AG04450 (cell line): ENCODE measurements at regions not wholly inside any gene's neighbourhood (a gene's known extent, or its start where the extent isn't known, plus 50 kb on each side); places are given as distances from the start of the nearest gene placed in this dataset.

ENCODE experiments used
- CTCF ChIA-PET: fragments of 300-600, 350-600 bp; formaldehyde crosslinking; extraction: SDS; loops from one replicate; lab custom pipeline; 2022; ENCODE audit warnings: antibody characterized with exemption, inconsistent platforms; lab: Charles Lee
- POLR2A ChIA-PET: fragments of 350-600 bp; formaldehyde crosslinking; extraction: SDS; loops from one replicate; lab custom pipeline; 2021; ENCODE audit warnings: antibody characterized with exemption, inconsistent platforms; lab: Yijun Ruan, JAX
- DNase-seq: peaks from one replicate; pipeline ENCODE4 v3.0.0-alpha.2; 2011; ENCODE audit warnings: low read depth, low spot score
- H3K27ac ChIP-seq: one replicate; pipeline ENCODE4 v1.5.1; 2012; ENCODE audit warnings: low read depth, low read length, control low read depth
- H3K27me3 ChIP-seq: one replicate; pipeline ENCODE4 v1.6.0; 2012; ENCODE audit warnings: low read length; ENCODE audit not compliant: control insufficient read depth, insufficient read depth
- H3K4me3 ChIP-seq: 2 replicates; pipeline ENCODE4 v1.5.1; 2011; ENCODE audit warnings: mild to moderate bottlenecking, low read depth, low read length, control low read depth
- H3K9me3 ChIP-seq: 2 replicates; pipeline ENCODE4 v1.5.1; 2012; ENCODE audit warnings: low read length; ENCODE audit not compliant: control insufficient read depth, insufficient read depth
- TF ChIP-seq, protein P1 (sequence below): IDR thresholded peaks from 2 replicates; pipeline ENCODE4 v1.5.1; 2011; ENCODE audit warnings: low read depth, low read length, control low read depth, inconsistent platforms

DNA sequence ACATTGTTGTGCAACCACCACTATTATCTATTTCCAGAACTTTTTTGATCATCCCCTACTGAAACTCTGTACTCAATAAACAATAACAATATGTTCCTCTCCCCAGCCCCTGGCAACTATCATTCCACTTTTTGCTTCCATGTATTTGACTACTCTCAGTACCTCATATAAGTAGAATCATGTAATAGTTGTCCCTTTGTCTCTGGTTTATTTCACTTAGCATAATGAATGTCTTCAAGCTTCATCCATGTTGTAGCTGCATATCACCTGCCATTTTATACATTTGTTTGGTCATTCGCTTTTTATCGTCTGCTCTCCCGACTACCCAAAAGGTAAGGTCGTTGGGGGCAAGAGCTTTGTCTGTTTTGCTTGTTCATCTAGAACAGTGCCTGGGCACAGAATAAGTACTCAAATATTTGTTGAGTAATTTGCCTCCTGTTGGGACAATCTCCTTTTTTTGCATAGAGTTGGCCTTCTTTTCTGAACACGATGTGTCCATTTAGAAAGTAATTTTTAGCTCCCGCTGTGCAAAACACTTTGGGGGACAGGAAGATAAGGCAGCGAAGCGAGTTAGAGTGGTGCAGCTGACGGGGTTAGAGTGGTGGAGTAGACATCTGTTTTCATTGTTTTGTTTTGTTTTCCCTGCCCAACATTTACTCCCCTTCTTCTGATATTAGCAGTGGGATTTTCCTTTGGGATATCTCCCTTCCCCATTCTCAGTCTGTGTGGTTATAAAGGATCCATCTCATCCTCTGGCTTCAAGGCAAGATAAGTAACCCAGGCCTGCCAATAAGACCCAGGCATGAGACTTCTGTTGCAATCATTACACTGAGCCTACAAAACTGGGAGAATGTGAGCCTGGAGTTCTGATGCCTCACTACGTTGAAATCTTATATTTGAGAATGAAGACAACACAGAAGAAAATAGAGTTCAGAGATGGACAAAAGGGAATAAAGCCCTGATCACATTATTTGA is 83.4 kb upstream of the RNU6-1 start:
- TF ChIP-seq, protein P1, sequence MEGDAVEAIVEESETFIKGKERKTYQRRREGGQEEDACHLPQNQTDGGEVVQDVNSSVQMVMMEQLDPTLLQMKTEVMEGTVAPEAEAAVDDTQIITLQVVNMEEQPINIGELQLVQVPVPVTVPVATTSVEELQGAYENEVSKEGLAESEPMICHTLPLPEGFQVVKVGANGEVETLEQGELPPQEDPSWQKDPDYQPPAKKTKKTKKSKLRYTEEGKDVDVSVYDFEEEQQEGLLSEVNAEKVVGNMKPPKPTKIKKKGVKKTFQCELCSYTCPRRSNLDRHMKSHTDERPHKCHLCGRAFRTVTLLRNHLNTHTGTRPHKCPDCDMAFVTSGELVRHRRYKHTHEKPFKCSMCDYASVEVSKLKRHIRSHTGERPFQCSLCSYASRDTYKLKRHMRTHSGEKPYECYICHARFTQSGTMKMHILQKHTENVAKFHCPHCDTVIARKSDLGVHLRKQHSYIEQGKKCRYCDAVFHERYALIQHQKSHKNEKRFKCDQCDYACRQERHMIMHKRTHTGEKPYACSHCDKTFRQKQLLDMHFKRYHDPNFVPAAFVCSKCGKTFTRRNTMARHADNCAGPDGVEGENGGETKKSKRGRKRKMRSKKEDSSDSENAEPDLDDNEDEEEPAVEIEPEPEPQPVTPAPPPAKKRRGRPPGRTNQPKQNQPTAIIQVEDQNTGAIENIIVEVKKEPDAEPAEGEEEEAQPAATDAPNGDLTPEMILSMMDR, result no peak
- Histone ChIP-seq H3K4me3 (no peak overlapping the region), H3K27me3 (no peaks in the 10 kb centered on the region), H3K27ac (no peak overlapping the region), H3K9me3 (peaks cover 12% of the 10 kb centered on the region)
- no peak for DNase-seq
- ChIA-PET POLR2A (no interaction called here), CTCF (no interaction called here)

DNA sequence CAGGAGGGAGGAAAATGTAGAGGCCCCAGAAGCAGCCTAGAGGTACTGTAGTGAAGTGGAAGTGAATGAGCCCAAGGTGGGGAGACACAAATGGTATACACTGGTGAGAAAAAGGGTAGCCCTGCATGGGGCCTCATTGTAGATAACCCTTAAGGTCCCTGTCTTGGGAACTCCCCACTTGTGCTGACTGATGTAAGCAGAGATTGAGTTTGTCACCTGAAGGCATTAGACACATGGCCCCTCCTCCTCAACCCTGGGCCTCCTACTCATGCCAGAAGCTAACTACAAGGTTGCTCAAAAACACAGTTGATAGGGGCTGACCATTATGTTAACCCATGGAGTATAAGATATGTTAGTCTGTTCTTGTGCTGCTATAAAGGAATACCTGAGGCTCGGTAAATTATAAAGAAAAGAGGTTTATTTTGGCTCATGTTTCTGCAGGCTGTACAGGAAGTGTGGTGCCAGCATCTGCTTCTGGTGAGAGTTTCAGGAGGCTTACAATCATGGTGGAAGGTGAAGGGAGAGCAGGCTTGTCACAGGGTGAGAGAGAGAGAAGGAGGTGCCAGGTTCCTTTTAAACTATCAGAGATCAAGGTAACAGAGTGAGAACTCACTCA is 84.6 kb upstream of the RNU6-1 start:
- TF ChIP-seq, protein P1, result no peak
- POLR2A ChIA-PET, result no interaction called here
- CTCF ChIA-PET, result no interaction called here
- H3K4me3 ChIP-seq, result no peak overlapping the region
- no peak overlapping the region for H3K27ac ChIP-seq
- H3K9me3 ChIP-seq, result peaks cover 5% of the 10 kb centered on the region; the same call in 1 of the 2 replicates
- DNase-seq, result no peak
- no peaks in the 10 kb centered on the region for H3K27me3 ChIP-seq

DNA sequence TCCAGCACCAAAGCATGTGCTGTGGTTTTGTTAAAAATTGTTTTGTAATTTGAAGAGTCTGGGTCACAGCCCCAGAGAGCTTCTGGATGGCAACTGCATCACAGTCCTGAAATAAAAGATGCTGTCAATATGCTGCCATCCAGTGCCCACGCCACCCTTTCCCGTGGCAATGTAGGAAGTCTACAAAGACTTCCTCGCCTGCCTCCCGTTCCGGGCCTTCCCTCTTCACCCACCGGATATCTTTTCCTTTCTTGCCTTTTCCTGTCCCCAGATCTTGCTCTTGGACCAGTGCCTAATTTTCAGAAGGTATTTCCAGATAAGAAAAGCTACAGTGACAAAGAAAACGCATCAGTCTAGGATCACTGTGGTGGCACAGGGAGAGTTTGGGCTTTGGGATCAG is 85.3 kb upstream of the RNU6-1 start:
- POLR2A ChIA-PET, result no interaction called here
- H3K4me3 ChIP-seq, result no peak overlapping the region
- H3K9me3 ChIP-seq, result peaks cover 5% of the 10 kb centered on the region; the same call in 1 of the 2 replicates
- H3K27ac ChIP-seq, result no peak overlapping the region
- CTCF ChIA-PET, result no interaction called here
- TF ChIP-seq, protein P1, result no peak
- DNase-seq, result no peak
- H3K27me3 ChIP-seq, result no peaks in the 10 kb centered on the region

DNA sequence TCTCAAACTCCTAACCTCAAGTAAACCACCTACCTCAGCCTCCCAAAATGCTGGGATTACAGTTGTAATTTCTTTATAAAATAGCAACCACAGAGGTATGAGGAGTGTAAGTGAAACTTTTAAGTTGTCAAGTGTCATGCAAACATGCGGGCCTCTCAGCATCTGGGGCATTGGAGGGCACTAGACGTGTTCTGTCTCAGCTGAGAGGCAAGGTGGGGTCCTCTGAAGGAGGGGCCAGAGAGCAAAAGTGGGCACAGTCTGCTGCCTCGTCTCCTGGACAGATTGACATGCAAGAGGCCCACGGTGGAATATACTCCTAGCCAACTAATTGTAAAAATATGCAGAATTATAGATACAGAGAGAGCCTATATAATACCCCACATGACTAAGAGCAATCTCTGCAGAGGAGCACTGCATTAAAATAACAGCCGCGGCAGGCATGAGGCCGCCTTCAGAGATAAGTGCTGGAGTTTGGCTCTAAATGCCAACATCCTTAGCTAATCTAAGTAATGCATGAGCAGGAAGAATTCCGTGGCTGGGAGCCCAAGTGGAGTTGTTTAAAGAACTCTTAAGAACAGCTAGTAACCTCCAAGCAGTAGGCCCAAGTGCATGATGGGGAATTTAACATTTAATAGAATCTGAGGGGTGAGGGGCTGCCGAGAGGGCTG is 87.8 kb upstream of the RNU6-1 start:
- ChIA-PET POLR2A (interaction anchor here (0.9 to 1.9 kb wide), 3 partner anchors 13 to 127 kb away, joined by 3 to 7 read pairs (median 3); partner anchors contain the start of gene PIAS1), CTCF (no interaction called here)
- Histone ChIP-seq H3K9me3 (peaks cover 5% of the 10 kb centered on the region; the same call in 1 of the 2 replicates), H3K27ac (peak overlapping the region; percentile 85), H3K4me3 (no peak overlapping the region), H3K27me3 (no peaks in the 10 kb centered on the region)
- DNase-seq, result peak; percentile 92
- TF ChIP-seq, protein P1, result no peak
